Activated T-helper 1 cell treated with anti-CD3 and anti-CD28 coated beads, Interleukin-12 subunit alpha, Interleukin-12 subunit beta, Interleukin-2, Interleukin-4 antibody, amounts not matched to agents 30 ng/mL and 10 ng/mL and 1 ng/mL, durations not matched to agents 14 hours and 24 hours and 36 hours (primary cell): ENCODE measurements at regions not wholly inside any gene's neighbourhood (a gene's known extent, or its start where the extent isn't known, plus 50 kb on each side); places are given as distances from the start of the nearest gene placed in this dataset.

Experiments
- DNase-seq: peaks from one replicate; pipeline ENCODE4 v3.0.0; 2021; ENCODE audit warnings: low spot score
- H3K27ac Mint-ChIP-seq: one replicate; pipeline ENCODE4 v1.8.0; 2021; ENCODE audit warnings: mild to moderate bottlenecking, mixed read lengths
- H3K27me3 Mint-ChIP-seq: one replicate; pipeline ENCODE4 v1.8.0; 2022; ENCODE audit warnings: mild to moderate bottlenecking, moderate library complexity, mixed read lengths; ENCODE audit not compliant: insufficient read depth
- H3K36me3 Mint-ChIP-seq: one replicate; pipeline ENCODE4 v1.8.0; 2021; ENCODE audit warnings: low read depth, mixed read lengths
- H3K4me1 Mint-ChIP-seq: one replicate; pipeline ENCODE4 v1.8.0; 2021; ENCODE audit warnings: low read depth, mixed read lengths
- H3K4me3 Mint-ChIP-seq: one replicate; pipeline ENCODE4 v1.8.0; 2021; ENCODE audit warnings: mild to moderate bottlenecking, moderate library complexity, mixed read lengths
- H3K9me3 Mint-ChIP-seq: one replicate; pipeline ENCODE4 v1.8.0; 2021; ENCODE audit warnings: mixed read lengths
- intact Hi-C: fragments of 100-400 bp; cut with micrococcal nuclease; formaldehyde crosslinking; loops from one replicate; pipeline ENCODE4 v1.15.1; 2024

- H3K4me1 Mint-ChIP-seq, result no peaks in the 10 kb centered on the region
- H3K27me3 Mint-ChIP-seq, result no peaks in the 10 kb centered on the region
- H3K4me3 Mint-ChIP-seq, result no peak overlapping the region
- peaks cover 10% of the 10 kb centered on the region for H3K9me3 Mint-ChIP-seq
- no peak for DNase-seq
- H3K36me3 Mint-ChIP-seq, result no peaks in the 10 kb centered on the region
- intact Hi-C loops, result no loop called here
- H3K27ac Mint-ChIP-seq, result no peak overlapping the region
Measured at GRCh38 chr13:70484931-70485330, 376.7 kb upstream of the KLHL1 start.

GRCh38 chr13:70483599-70484276 is 375.5 kb upstream of the KLHL1 start:
- intact Hi-C loops, result no loop called here
- peaks cover 5% of the 10 kb centered on the region for H3K9me3 Mint-ChIP-seq
- no peak for DNase-seq
- no peaks in the 10 kb centered on the region for H3K27me3 Mint-ChIP-seq
- H3K36me3 Mint-ChIP-seq, result no peaks in the 10 kb centered on the region
- no peak overlapping the region for H3K27ac Mint-ChIP-seq
- H3K4me1 Mint-ChIP-seq, result no peaks in the 10 kb centered on the region
- no peak overlapping the region for H3K4me3 Mint-ChIP-seq

- Mint-ChIP-seq H3K27me3 (no peaks in the 10 kb centered on the region), H3K4me3 (no peak overlapping the region), H3K36me3 (no peaks in the 10 kb centered on the region), H3K9me3 (peaks cover 6% of the 10 kb centered on the region), H3K4me1 (no peaks in the 10 kb centered on the region), H3K27ac (no peak overlapping the region)
- DNase-seq, result no peak
- intact Hi-C loops, result no loop called here
Measured at GRCh38 chr13:70473907-70474306, 365.7 kb upstream of the KLHL1 start.

GRCh38 chr13:70469077-70469476 is 360.8 kb upstream of the KLHL1 start:
- no peaks in the 10 kb centered on the region for H3K4me1 Mint-ChIP-seq
- intact Hi-C loops, result no loop called here
- no peak for DNase-seq
- H3K9me3 Mint-ChIP-seq, result no peaks in the 10 kb centered on the region
- no peaks in the 10 kb centered on the region for H3K27me3 Mint-ChIP-seq
- H3K27ac Mint-ChIP-seq, result no peak overlapping the region
- no peaks in the 10 kb centered on the region for H3K36me3 Mint-ChIP-seq
- H3K4me3 Mint-ChIP-seq, result no peak overlapping the region

- Mint-ChIP-seq H3K27me3 (no peaks in the 10 kb centered on the region), H3K36me3 (no peaks in the 10 kb centered on the region), H3K4me1 (no peaks in the 10 kb centered on the region), H3K27ac (no peak overlapping the region), H3K9me3 (peaks cover 7% of the 10 kb centered on the region), H3K4me3 (no peak overlapping the region)
- no peak for DNase-seq
- intact Hi-C loops, result no loop called here
Measured at GRCh38 chr13:70457474-70457873, 349.2 kb upstream of the KLHL1 start.

- intact Hi-C loops, result no loop called here
- no peaks in the 10 kb centered on the region for H3K36me3 Mint-ChIP-seq
- H3K4me1 Mint-ChIP-seq, result no peaks in the 10 kb centered on the region
- H3K4me3 Mint-ChIP-seq, result no peak overlapping the region
- no peaks in the 10 kb centered on the region for H3K27me3 Mint-ChIP-seq
- no peak overlapping the region for H3K27ac Mint-ChIP-seq
- H3K9me3 Mint-ChIP-seq, result peaks cover 8% of the 10 kb centered on the region
- no peak for DNase-seq
Measured at GRCh38 chr13:70448820-70449219, 340.6 kb upstream of the KLHL1 start.

GRCh38 chr13:70432276-70432805 is 324.1 kb upstream of the KLHL1 start:
- no peak for DNase-seq
- intact Hi-C loops, result no loop called here
- Mint-ChIP-seq H3K9me3 (peaks cover under 1% of the 10 kb centered on the region), H3K4me1 (no peaks in the 10 kb centered on the region), H3K27me3 (no peaks in the 10 kb centered on the region), H3K36me3 (no peaks in the 10 kb centered on the region), H3K4me3 (no peak overlapping the region), H3K27ac (no peak overlapping the region)

- Mint-ChIP-seq H3K9me3 (peaks cover 4% of the 10 kb centered on the region), H3K4me3 (no peak overlapping the region), H3K36me3 (no peaks in the 10 kb centered on the region), H3K27me3 (no peaks in the 10 kb centered on the region), H3K4me1 (no peaks in the 10 kb centered on the region), H3K27ac (no peak overlapping the region)
- DNase-seq, result no peak
- intact Hi-C loops, result no loop called here
Measured at GRCh38 chr13:70430256-70430655, 322.0 kb upstream of the KLHL1 start.

GRCh38 chr13:70424928-70425327 is 316.7 kb upstream of the KLHL1 start:
- intact Hi-C loops, result no loop called here
- H3K36me3 Mint-ChIP-seq, result no peaks in the 10 kb centered on the region
- peaks cover 4% of the 10 kb centered on the region for H3K9me3 Mint-ChIP-seq
- H3K27ac Mint-ChIP-seq, result no peak overlapping the region
- H3K27me3 Mint-ChIP-seq, result no peaks in the 10 kb centered on the region
- DNase-seq, result no peak
- no peaks in the 10 kb centered on the region for H3K4me1 Mint-ChIP-seq
- H3K4me3 Mint-ChIP-seq, result no peak overlapping the region

- Mint-ChIP-seq H3K4me3 (no peak overlapping the region), H3K27me3 (no peaks in the 10 kb centered on the region), H3K36me3 (no peaks in the 10 kb centered on the region), H3K4me1 (no peaks in the 10 kb centered on the region), H3K27ac (no peak overlapping the region), H3K9me3 (peaks cover 4% of the 10 kb centered on the region)
- DNase-seq, result no peak
- intact Hi-C loops, result no loop called here
Measured at GRCh38 chr13:70424428-70424827, 316.2 kb upstream of the KLHL1 start.

- Mint-ChIP-seq H3K4me1 (no peaks in the 10 kb centered on the region), H3K27me3 (no peaks in the 10 kb centered on the region), H3K36me3 (no peaks in the 10 kb centered on the region), H3K9me3 (peaks cover 7% of the 10 kb centered on the region), H3K27ac (no peak overlapping the region), H3K4me3 (no peak overlapping the region)
- intact Hi-C loops, result no loop called here
- no peak for DNase-seq
Measured at GRCh38 chr13:70415136-70415535, 306.9 kb upstream of the KLHL1 start.

GRCh38 chr13:70408865-70409264 is 300.6 kb upstream of the KLHL1 start:
- no peaks in the 10 kb centered on the region for H3K27me3 Mint-ChIP-seq
- no peak overlapping the region for H3K4me3 Mint-ChIP-seq
- no peak for DNase-seq
- H3K36me3 Mint-ChIP-seq, result no peaks in the 10 kb centered on the region
- H3K4me1 Mint-ChIP-seq, result no peaks in the 10 kb centered on the region
- H3K27ac Mint-ChIP-seq, result no peak overlapping the region
- peaks cover 6% of the 10 kb centered on the region for H3K9me3 Mint-ChIP-seq
- intact Hi-C loops, result no loop called here

GRCh38 chr13:70407486-70407885 is 299.2 kb upstream of the KLHL1 start:
- Mint-ChIP-seq H3K4me3 (no peak overlapping the region), H3K9me3 (peaks cover 1% of the 10 kb centered on the region), H3K27me3 (no peaks in the 10 kb centered on the region)

GRCh38 chr13:70405266-70405665 is 297.0 kb upstream of the KLHL1 start:
- Mint-ChIP-seq H3K27ac (no peak overlapping the region), H3K9me3 (no peaks in the 10 kb centered on the region), H3K27me3 (no peaks in the 10 kb centered on the region), H3K36me3 (no peaks in the 10 kb centered on the region), H3K4me1 (no peaks in the 10 kb centered on the region), H3K4me3 (no peak overlapping the region)
- intact Hi-C loops, result no loop called here
- no peak for DNase-seq

More at GRCh38 chr13:70407486-70407885, 299.2 kb upstream of the KLHL1 start:
- Mint-ChIP-seq H3K27ac (no peak overlapping the region), H3K4me1 (no peaks in the 10 kb centered on the region), H3K36me3 (no peaks in the 10 kb centered on the region)
- intact Hi-C loops, result no loop called here
- DNase-seq, result no peak
